GM23338 (cell line): ENCODE measurements at regions not wholly inside any gene's neighbourhood (a gene's known extent, or its start where the extent isn't known, plus 50 kb on each side); places are given as distances from the start of the nearest gene placed in this dataset.
"Not testable (repeated sequence)": the region's sequence is repeated elsewhere in the genome, so short reads cannot be mapped to it uniquely, and the experiment has no call there.

Experiments used
- ATAC-seq: fragments of 200-7000 bp; cut with Tn5 transposase; 3 replicates; pipeline ENCODE4 v1.9.1; 2020
- DNase-seq: peaks from one replicate; pipeline ENCODE4 v3.0.0-alpha.2; 2015; ENCODE audit warnings: low spot score
- H2AFZ ChIP-seq: fragments of 200-600 bp; sonication (generic); 2 replicates; pipeline ENCODE4 v1.8.0; 2016; ENCODE audit warnings: antibody characterized with exemption, mild to moderate bottlenecking, moderate library complexity
- H3F3A ChIP-seq: fragments of 200-600 bp; sonication (generic); replicated peaks from 2 replicates; pipeline ENCODE4 v1.8.0; 2017; ENCODE audit warnings: antibody characterized with exemption, mixed run types, low read depth
- H3K27ac ChIP-seq: fragments of 200-600 bp; sonication (generic); 2 replicates; pipeline ENCODE4 v1.6.1; 2016; ENCODE audit warnings: low read depth
- H3K27me3 ChIP-seq: fragments of 200-600 bp; sonication (generic); 2 replicates; pipeline ENCODE4 v1.8.0; 2016; ENCODE audit warnings: mild to moderate bottlenecking, mixed run types, moderate library complexity; ENCODE audit not compliant: insufficient read depth
- H3K36me3 ChIP-seq: fragments of 200-600 bp; sonication (generic); 2 replicates; pipeline ENCODE4 v1.8.0; 2016; ENCODE audit warnings: mild to moderate bottlenecking; ENCODE audit not compliant: insufficient read depth
- H3K4me1 ChIP-seq: fragments of 200-600 bp; sonication (generic); 2 replicates; pipeline ENCODE4 v1.8.0; 2016; ENCODE audit warnings: mild to moderate bottlenecking, moderate library complexity; ENCODE audit not compliant: insufficient read depth
- H3K4me2 ChIP-seq: fragments of 200-600 bp; sonication (generic); 2 replicates; pipeline ENCODE4 v1.7.1; 2017; ENCODE audit warnings: mixed run types
- H3K4me3 ChIP-seq: fragments of 200-600 bp; sonication (generic); 2 replicates; pipeline ENCODE4 v1.6.1; 2016; ENCODE audit warnings: mixed run types
- H3K79me2 ChIP-seq: fragments of 200-600 bp; sonication (generic); replicated peaks from 2 replicates; pipeline ENCODE4 v1.8.0; 2017; ENCODE audit warnings: mild to moderate bottlenecking; ENCODE audit not compliant: insufficient read depth
- H3K9me2 ChIP-seq: fragments of 200-600 bp; sonication (generic); 2 replicates; pipeline ENCODE4 v1.8.0; 2017; ENCODE audit not compliant: insufficient read depth
- H4K20me1 ChIP-seq: fragments of 200-600 bp; sonication (generic); replicated peaks from 2 replicates; pipeline ENCODE4 v1.8.0; 2017; ENCODE audit warnings: mild to moderate bottlenecking; ENCODE audit not compliant: insufficient read depth
- H3K27ac Mint-ChIP-seq: 2 replicates; pipeline ENCODE4 v1.8.0; 2020; ENCODE audit warnings: inconsistent platforms, mild to moderate bottlenecking, moderate library complexity, mixed read lengths
- H3K27me3 Mint-ChIP-seq: 3 replicates; pipeline ENCODE4 v1.8.0; 2022; ENCODE audit warnings: low read depth, mild to moderate bottlenecking, moderate library complexity, mixed read lengths, inconsistent platforms; ENCODE audit not compliant: insufficient read depth, poor library complexity
- H3K36me3 Mint-ChIP-seq: 3 replicates; pipeline ENCODE4 v1.8.0; 2021; ENCODE audit warnings: low read depth, mild to moderate bottlenecking, inconsistent platforms, moderate library complexity, mixed read lengths
- H3K4me1 Mint-ChIP-seq: 3 replicates; pipeline ENCODE4 v1.8.0; 2020; ENCODE audit warnings: mild to moderate bottlenecking, inconsistent platforms, mixed read lengths
- H3K4me3 Mint-ChIP-seq: 3 replicates; pipeline ENCODE4 v1.8.0; 2021; ENCODE audit warnings: moderate library complexity, mild to moderate bottlenecking, inconsistent platforms, mixed read lengths
- H3K9me3 Mint-ChIP-seq: 3 replicates; pipeline ENCODE4 v1.8.0; 2020; ENCODE audit warnings: moderate library complexity, mild to moderate bottlenecking, inconsistent platforms, mixed read lengths
- CREB1 ChIP-seq: fragments of 250-450 bp; sonication (Bioruptor Pico); IDR thresholded peaks from 2 replicates; pipeline ENCODE4 v1.5.0; 2020; ENCODE audit warnings: low read depth, mild to moderate bottlenecking, moderate library complexity
- EZH2 ChIP-seq: fragments of 200-600 bp; sonication (generic); IDR thresholded peaks from one replicate; pipeline ENCODE4 v1.8.0; 2017; ENCODE audit warnings: antibody characterized with exemption, mild to moderate bottlenecking, low read depth; ENCODE audit not compliant: unreplicated experiment
- EZH2phosphoT487 ChIP-seq: fragments of 200-600 bp; sonication (generic); IDR thresholded peaks from one replicate; pipeline ENCODE4 v1.8.1; 2018; ENCODE audit warnings: antibody characterized with exemption; ENCODE audit not compliant: unreplicated experiment
- JUNB ChIP-seq: IDR thresholded peaks from one replicate; pipeline ENCODE4 v1.6.1; 2016; ENCODE audit warnings: antibody characterized with exemption; ENCODE audit not compliant: unreplicated experiment
- POLR2AphosphoS5 ChIP-seq: IDR thresholded peaks from 2 replicates; pipeline ENCODE4 v1.6.1; 2016; ENCODE audit warnings: antibody characterized with exemption, low read depth
- STAT1 ChIP-seq: IDR thresholded peaks from one replicate; pipeline ENCODE4 v1.6.1; 2016; ENCODE audit warnings: antibody characterized with exemption; ENCODE audit not compliant: unreplicated experiment
- ZNF114 ChIP-seq: fragments of 250-450 bp; sonication (Bioruptor Pico); IDR thresholded peaks from 2 replicates; pipeline ENCODE4 v1.5.0; 2020; ENCODE audit warnings: mild to moderate bottlenecking, moderate library complexity
- TF ChIP-seq, protein P1 (sequence below): fragments of 250-450 bp; sonication (Bioruptor Pico); IDR thresholded peaks from 2 replicates; pipeline ENCODE4 v1.5.0; 2020; ENCODE audit warnings: mild to moderate bottlenecking, moderate library complexity

GRCh38 chr4:153106736-153107135 lies 97.5 kb upstream of the TRIM2 start:
- not testable (repeated sequence) for H2AFZ ChIP-seq, H3K4me3 Mint-ChIP-seq, H3K4me2 ChIP-seq, H3K4me1 Mint-ChIP-seq, H3K27me3 ChIP-seq, DNase-seq, H3K36me3 Mint-ChIP-seq, H3K4me1 ChIP-seq, H3K79me2 ChIP-seq, H3K9me2 ChIP-seq, H4K20me1 ChIP-seq, H3F3A ChIP-seq, H3K27ac ChIP-seq, H3K4me3 ChIP-seq, H3K27me3 Mint-ChIP-seq, ATAC-seq, H3K36me3 ChIP-seq, H3K27ac Mint-ChIP-seq
- H3K9me3 Mint-ChIP-seq = peaks cover 12% of the 10 kb centered on the region

DNA sequence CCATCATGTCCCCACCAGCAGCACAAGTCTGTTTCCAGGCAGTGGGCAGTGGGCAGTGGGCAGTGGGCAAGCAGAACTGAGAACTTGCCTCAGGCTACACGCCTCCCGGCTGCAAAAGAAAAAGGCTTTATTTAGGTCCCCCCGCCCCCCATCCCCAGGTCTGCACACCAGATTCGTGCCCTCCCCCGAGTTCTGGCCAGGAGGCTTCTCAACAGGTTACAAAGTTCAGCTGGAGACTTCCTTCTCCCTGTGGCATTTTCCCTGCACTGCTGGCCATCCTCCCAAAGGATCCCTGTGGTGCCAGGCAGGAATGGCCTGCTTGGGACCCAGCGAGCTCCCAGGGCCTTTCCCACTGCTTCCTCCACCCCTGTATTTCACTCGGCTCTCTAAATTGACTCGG lies 97.0 kb upstream of the TRIM2 start:
- no peak for DNase-seq
- Histone ChIP-seq H3K4me1 (no peaks in the 10 kb centered on the region), H3K4me3 (no peak overlapping the region), H3K27me3 (no peaks in the 10 kb centered on the region), H3F3A (no peaks in the 10 kb centered on the region), H3K27ac (no peak overlapping the region), H3K36me3 (no peaks in the 10 kb centered on the region), H4K20me1 (no peaks in the 10 kb centered on the region), H3K79me2 (no peaks in the 10 kb centered on the region), H2AFZ (0 out of 2 replicates have a peak overlapping the region, but pooled peaks have one; percentile 28), H3K9me2 (peaks cover 3% of the 10 kb centered on the region; the same call in 1 of the 2 replicates), H3K4me2 (no peak overlapping the region)
- no peak for ATAC-seq
- peaks cover 9% of the 10 kb centered on the region for H3K27me3 Mint-ChIP-seq
- no peak overlapping the region for H3K27ac Mint-ChIP-seq
- peaks cover 3% of the 10 kb centered on the region; the same call in 2 of the 3 replicates for H3K4me1 Mint-ChIP-seq
- H3K9me3 Mint-ChIP-seq = peaks cover 12% of the 10 kb centered on the region
- no peak for TF ChIP-seq ZNF114 (CRISPR knock-in tag)
- no peak for TF ChIP-seq CREB1 (CRISPR knock-in tag)
- TF ChIP-seq EZH2 = no peak
- TF ChIP-seq POLR2AphosphoS5 = no peak
- no peak for TF ChIP-seq EZH2phosphoT487
- TF ChIP-seq JUNB = no peak
- no peak overlapping the region for H3K4me3 Mint-ChIP-seq
- H3K36me3 Mint-ChIP-seq = peaks cover 2% of the 10 kb centered on the region; the same call in 1 of the 3 replicates

- H3K4me3 ChIP-seq = no peak overlapping the region
- H3K9me3 Mint-ChIP-seq = peaks cover 12% of the 10 kb centered on the region
- H3K27ac ChIP-seq = no peak overlapping the region
- H3K79me2 ChIP-seq = no peaks in the 10 kb centered on the region
- DNase-seq = no peak
- ATAC-seq = no peak
- no peaks in the 10 kb centered on the region for H3K27me3 ChIP-seq
- H3K9me2 ChIP-seq = peaks cover 3% of the 10 kb centered on the region; the same call in 1 of the 2 replicates
- peaks cover 9% of the 10 kb centered on the region for H3K27me3 Mint-ChIP-seq
- H3K4me1 Mint-ChIP-seq = peaks cover 3% of the 10 kb centered on the region; the same call in 2 of the 3 replicates
- no peak overlapping the region for H3K4me2 ChIP-seq
- H3K27ac Mint-ChIP-seq = no peak overlapping the region
- H3F3A ChIP-seq = no peaks in the 10 kb centered on the region
- no peak overlapping the region for H3K4me3 Mint-ChIP-seq
- H3K36me3 Mint-ChIP-seq = peaks cover 2% of the 10 kb centered on the region; the same call in 1 of the 3 replicates
- no peak overlapping the region for H2AFZ ChIP-seq
- no peaks in the 10 kb centered on the region for H3K36me3 ChIP-seq
- no peaks in the 10 kb centered on the region for H3K4me1 ChIP-seq
- no peaks in the 10 kb centered on the region for H4K20me1 ChIP-seq
- TF ChIP-seq STAT1 = no peak
- TF ChIP-seq EZH2 = no peak
- no peak for TF ChIP-seq POLR2AphosphoS5
- TF ChIP-seq, protein P1, sequence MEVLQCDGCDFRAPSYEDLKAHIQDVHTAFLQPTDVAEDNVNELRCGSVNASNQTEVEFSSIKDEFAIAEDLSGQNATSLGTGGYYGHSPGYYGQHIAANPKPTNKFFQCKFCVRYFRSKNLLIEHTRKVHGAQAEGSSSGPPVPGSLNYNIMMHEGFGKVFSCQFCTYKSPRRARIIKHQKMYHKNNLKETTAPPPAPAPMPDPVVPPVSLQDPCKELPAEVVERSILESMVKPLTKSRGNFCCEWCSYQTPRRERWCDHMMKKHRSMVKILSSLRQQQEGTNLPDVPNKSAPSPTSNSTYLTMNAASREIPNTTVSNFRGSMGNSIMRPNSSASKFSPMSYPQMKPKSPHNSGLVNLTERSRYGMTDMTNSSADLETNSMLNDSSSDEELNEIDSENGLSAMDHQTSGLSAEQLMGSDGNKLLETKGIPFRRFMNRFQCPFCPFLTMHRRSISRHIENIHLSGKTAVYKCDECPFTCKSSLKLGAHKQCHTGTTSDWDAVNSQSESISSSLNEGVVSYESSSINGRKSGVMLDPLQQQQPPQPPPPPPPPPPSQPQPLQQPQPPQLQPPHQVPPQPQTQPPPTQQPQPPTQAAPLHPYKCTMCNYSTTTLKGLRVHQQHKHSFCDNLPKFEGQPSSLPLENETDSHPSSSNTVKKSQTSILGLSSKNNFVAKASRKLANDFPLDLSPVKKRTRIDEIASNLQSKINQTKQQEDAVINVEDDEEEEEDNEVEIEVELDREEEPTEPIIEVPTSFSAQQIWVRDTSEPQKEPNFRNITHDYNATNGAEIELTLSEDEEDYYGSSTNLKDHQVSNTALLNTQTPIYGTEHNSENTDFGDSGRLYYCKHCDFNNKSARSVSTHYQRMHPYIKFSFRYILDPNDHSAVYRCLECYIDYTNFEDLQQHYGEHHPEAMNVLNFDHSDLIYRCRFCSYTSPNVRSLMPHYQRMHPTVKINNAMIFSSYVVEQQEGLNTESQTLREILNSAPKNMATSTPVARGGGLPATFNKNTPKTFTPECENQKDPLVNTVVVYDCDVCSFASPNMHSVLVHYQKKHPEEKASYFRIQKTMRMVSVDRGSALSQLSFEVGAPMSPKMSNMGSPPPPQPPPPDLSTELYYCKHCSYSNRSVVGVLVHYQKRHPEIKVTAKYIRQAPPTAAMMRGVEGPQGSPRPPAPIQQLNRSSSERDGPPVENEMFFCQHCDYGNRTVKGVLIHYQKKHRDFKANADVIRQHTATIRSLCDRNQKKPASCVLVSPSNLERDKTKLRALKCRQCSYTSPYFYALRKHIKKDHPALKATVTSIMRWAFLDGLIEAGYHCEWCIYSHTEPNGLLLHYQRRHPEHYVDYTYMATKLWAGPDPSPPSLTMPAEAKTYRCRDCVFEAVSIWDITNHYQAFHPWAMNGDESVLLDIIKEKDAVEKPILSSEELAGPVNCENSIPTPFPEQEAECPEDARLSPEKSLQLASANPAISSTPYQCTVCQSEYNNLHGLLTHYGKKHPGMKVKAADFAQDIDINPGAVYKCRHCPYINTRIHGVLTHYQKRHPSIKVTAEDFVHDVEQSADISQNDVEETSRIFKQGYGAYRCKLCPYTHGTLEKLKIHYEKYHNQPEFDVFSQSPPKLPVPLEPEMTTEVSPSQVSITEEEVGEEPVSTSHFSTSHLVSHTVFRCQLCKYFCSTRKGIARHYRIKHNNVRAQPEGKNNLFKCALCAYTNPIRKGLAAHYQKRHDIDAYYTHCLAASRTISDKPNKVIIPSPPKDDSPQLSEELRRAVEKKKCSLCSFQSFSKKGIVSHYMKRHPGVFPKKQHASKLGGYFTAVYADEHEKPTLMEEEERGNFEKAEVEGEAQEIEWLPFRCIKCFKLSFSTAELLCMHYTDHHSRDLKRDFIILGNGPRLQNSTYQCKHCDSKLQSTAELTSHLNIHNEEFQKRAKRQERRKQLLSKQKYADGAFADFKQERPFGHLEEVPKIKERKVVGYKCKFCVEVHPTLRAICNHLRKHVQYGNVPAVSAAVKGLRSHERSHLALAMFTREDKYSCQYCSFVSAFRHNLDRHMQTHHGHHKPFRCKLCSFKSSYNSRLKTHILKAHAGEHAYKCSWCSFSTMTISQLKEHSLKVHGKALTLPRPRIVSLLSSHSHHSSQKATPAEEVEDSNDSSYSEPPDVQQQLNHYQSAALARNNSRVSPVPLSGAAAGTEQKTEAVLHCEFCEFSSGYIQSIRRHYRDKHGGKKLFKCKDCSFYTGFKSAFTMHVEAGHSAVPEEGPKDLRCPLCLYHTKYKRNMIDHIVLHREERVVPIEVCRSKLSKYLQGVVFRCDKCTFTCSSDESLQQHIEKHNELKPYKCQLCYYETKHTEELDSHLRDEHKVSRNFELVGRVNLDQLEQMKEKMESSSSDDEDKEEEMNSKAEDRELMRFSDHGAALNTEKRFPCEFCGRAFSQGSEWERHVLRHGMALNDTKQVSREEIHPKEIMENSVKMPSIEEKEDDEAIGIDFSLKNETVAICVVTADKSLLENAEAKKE (CRISPR knock-in tag) = no peak
- TF ChIP-seq CREB1 (CRISPR knock-in tag) = no peak
- no peak for TF ChIP-seq EZH2phosphoT487
Observed at GRCh38 chr4:153109296-153109849, 94.9 kb upstream of the TRIM2 start.
